ENCODE measurements at regions not wholly inside any gene's neighbourhood (a gene's known extent, or its start where the extent isn't known, plus 50 kb on each side); places are given as distances from the start of the nearest gene placed in this dataset.

DNA sequence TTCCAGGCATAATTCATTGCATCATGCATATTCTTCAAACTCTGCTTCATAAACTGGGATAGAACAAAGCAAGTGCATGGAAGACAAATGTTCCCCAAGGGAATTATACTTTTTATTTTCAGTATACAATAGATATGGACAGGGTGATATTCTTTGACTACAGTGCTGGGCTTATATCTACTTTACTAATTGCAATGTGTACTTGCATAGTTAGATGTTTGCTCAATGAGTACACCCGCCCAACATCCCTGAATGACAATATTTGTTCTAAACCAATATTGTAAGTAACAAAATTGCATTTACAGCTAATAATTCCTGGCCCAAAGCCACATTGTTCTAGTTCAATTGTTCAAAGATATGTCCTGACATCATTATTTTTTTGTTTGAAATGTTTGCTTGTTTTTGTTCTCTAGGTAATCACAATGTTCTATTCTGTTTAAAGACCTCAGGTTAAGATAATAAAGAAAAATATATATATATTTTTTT, 171.4 kb downstream of the PTN start:
- DNase-seq (ENCODE audit: low spot score), result no peak

DNA sequence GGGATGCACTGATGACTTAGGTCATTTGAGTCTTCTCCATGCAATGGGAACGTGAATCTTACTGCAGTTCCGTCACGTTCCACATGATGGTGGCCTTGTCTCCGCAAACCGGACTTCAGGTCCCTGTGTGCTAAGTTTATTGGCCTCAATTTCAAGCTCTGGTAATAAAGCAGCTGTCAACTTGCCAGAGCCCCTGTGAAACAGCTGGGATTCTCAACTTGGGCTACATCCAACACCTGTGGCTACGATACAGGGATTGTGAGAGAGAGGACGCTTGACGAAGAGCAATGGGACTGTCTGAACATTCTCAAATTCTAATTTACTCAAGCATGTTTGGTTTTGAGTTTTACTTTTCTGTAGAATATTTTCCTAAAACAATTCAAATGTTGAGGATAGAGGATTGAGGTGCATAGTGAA, 174.2 kb downstream of the PTN start:
- peak; percentile 32 for DNase-seq (ENCODE audit: low spot score)

DNA sequence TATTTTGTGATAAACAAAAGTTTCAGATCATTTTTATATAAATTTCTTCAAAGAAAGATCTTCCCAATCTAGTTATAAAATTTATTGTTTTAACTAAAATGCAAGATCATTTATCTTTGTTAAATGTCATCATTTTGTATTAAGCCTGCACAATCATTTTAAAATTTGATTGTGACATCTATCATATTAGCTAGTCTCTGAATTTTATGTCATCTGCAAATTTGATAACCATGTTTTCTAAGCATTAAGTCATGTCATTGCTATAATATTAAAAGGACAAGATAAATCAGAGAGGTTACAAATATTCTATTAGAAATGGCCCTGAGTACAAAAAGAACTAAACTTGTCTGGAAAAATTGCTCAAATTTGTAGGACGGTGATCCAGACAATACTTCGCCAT, 175.9 kb downstream of the PTN start:
- DNase-seq (ENCODE audit: low spot score), result no peak

DNA sequence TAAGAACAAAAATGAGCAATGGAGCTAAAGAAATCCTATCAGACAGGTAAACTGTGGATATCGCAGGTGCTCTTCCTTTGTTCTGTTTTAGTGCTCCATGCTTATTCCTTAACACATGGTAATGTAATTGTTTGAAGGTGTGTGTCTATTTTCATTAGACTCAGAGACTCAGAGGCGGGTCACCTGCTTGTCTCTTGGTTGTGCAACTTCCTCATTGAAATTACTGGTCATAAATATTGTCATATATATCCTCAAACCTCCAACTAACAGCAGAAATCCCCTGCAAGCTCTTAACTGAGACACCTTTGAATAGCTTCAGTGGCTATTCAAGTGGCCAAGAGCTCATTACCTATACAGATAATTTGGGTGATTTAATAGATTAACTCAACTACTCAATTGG, 177.2 kb downstream of the PTN start:
- no peak for DNase-seq (ENCODE audit: low spot score)

DNA sequence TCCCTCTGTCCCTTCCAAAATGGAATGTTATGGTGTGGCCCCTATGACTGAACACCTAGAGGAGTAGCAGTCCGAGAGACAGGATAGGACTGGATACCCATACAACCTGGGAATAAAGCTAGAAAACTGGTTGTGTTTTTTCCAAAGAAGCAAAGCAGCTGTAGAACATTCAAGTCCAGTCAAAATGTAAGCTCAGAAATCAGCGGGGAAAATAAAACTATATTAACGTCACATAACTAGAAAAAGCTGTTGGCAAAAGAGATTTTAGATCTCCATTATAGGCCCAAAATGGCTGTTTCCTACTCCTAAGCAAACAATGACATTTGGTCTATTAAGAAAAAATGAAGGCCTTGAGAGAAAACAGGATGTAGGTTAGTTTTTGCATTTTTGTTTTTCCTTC, 177.7 kb downstream of the PTN start:
- no peak for DNase-seq (ENCODE audit: low spot score)

DNA sequence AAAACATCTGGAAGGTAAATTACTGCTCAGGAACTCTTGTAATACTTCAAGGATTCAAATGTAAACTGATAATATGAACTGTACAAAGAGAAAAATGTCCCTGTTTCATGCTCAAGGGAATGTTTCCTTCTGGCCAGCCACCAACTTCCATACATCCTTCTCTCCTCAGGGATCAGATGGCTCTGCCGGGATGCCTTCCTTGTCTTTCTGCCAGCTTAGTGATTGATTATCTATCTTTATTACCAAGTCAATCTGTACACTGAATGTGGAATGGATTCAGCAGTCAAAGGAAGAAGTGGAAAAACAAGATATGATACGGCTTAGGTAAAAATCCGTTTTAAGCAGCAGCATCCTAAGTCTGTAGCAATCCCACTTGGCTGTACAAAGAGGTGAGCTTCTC, 178.3 kb downstream of the PTN start:
- no peak for DNase-seq (ENCODE audit: low spot score)

DNA sequence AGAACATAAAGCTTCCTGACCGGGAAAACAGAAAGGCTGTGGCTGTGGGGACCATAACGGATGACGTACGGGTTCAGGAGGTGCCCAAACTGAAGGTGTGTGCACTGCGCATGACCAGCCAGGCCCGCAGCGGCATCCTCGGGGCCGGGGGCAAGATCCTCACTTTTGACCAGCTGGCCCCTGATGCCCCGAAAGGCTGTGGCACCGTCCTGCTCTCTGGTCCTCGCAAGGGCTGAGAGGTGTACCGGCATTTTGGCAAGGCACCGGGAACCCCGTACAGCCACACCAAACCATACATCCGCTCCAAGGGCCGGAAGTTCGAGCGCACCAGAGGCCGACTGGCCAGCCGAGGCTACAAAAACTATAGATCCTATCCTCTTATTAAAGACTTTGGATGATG, 179.3 kb downstream of the PTN start:
- DNase-seq (ENCODE audit: low spot score), result no peak

DNA sequence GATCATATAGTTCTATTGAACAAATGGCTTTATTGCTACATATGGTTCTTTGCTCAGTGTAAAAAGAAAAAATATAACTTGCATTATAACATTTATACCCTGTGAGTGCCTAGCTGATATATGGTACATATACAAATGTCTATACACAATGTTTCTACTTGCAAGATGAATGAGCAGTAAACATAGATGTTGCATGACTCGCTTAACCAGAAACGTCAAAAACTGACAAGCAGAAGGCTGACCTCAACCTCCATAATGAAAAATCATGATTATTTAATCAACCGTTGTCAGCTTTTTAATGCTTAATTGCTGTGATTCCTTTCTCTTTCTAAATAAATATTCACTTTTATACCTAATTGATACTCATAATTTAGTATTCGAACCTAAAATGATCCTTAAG, 183.3 kb downstream of the PTN start:
- no peak for DNase-seq (ENCODE audit: low spot score)

DNA sequence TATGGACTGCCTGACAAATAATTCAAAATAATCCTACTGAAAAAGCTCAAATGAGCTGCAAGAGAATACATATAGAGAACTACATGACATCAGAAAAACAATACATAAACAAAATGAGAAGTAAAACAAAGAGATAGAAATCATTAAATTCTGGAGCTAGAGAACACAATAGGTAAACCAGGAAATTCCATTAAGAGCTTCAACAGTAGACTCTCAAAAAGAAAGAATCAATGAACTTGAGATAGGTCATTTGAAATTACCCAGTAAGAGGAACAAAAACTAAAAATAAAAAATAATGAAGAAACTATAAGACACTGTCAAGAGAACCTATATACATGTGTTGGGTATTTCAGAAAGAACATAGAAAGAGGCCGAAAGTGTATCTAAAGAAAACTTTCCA, 186.3 kb downstream of the PTN start:
- no peak for DNase-seq (ENCODE audit: low spot score)

DNA sequence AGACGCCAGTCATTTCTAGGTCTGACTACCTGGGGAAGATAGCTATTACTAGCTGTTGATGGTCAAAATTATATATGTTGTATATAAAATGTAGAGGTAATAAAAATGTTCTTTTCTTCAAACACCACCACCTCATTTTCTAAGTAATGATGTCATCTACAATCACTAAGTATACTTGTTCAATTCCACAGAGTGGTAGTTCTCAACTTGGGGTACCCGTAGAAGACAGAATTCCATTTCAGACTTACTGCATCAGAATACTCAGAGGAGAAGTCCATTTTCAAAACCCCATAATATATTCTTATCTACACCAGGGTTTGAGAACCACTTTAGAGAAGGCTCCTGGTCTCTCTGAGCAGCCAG, 191.9 kb downstream of the PTN start:
- no peak for DNase-seq (ENCODE audit: low spot score)

DNA sequence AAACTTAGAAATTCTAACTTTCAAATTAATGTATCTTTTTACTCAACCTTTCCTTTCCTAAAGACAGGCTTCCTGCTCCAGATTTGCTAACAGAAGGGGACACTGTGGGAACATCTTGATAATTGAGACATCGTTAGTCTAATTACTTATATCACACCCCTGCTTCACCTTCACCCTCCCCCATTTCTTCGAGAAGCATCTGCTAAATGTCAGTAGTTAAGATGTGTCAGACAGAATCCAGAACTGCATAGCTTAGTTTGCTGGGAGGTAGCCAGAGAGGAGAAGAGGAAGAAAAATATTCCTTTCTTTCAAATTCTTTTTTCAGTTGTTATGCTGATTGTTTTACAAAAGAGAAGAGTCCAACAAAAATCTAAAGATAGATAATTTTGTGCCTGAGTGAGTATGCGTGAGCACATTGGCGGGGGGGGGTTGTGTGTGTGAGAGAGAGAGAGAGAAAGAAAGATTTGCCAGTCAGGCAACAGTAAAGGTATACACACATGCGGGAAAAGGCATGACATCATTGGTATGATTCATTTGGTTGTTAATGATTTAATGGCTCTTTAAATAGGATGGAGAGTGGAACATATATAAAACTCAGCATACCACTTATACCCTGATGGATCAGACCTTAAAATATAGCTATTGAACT, 192.4 kb downstream of the PTN start:
- DNase-seq (ENCODE audit: low spot score), result no peak

GRCh38 chr7:137147338-137147720, 196.2 kb downstream of the PTN start:
- DNase-seq (ENCODE audit: low spot score), result no peak

DNA sequence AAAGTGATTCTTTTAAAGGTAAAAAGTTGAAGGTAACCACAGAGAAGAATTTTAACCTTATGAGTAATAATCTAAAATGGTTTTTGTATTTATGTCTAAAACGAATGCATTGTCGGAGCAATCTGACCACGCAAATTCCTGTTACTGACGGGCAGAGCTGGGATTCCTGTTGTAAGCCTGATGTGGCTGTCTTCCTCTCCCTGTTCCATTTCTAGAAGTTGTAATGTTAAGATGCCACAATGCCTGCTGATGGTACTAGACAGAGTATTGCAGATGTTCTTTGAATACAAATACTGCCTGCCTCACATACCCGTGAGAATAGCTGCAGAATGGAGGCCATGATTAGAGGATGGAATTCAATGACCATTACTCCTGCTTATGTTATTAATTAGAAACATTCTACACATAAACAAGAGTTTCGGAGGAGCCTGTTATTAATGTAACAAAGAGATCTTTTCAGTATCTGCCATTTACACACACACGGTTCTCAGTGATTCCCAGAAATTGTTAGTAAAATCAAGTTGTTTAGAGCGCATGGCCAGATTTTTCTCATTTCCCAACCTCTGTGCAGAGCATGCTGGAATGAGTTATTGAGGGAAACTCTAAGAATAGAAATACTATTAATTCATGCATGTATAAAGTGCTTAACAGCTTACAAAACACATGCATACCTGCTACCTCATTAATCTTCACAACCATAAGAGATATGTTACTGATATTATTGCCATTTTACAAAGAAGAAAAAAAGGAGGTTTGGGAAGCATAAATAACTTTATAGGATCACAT, 196.8 kb downstream of the PTN start:
- DNase-seq (ENCODE audit: low spot score), result no peak

DNA sequence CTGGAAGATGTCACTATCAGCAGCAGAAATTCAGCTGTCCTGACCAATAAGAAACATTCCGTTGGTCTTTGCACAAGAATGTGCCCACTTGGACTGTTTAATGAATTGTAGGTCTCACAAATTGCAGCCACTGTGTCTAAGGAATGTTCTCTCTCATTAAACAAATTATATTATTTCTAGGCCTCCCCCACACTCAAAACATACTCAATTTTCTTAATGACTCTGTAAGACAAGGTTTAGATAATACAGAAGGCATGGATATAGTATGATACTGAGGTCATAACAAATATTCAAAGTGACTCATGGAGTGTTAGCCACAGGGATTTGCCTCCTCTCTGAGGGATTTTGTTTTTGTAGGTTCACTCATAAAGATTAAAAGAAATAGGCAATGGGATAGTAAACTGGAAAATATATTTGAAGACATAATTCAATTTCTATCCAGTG, 197.5 kb downstream of the PTN start:
- DNase-seq (ENCODE audit: low spot score), result no peak

DNA sequence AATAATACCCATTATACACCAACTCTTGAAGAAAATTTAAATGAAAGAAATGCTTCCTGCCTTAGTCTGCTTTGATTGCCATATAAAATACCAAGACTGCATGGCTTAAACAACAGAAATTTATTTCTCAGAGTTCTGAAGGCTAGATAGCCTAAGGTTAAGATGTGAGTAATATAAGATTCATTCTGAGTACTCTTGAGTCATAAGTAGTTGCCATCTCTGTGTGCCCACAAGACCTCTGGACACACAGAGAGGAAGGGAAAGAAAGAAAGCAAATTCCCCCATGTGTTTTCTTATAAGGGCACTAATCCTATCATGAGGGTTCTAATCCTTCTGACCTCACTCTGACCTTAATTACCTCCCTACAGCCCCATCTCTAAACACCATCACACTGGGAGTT, 201.2 kb downstream of the PTN start:
- no peak for DNase-seq (ENCODE audit: low spot score)

- no peak for DNase-seq (ENCODE audit: low spot score)
These were observed 207.7 kb downstream of the PTN start for GRCh38 chr7:137135654-137136350.

- DNase-seq (ENCODE audit: low spot score), result no peak
These were observed 212.8 kb downstream of the PTN start for GRCh38 chr7:137130751-137131158.

DNA sequence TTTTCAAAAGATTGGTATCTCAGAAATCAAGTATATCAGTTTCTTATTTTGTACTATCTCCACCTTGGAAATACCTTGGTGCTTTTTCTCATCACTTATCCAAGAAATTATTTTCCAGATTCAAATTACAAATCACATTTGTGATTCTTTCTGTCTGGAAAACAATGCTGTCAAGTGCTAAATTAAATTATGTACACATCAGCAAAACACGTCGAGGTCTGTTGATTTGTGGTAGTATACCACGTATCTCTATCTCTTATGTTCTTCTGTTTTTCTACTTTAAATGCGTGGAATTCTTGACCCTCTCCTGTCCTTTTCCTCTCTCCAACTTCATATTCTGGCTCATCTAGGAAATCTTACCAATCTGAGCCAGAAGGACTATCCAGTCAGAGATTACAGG, 214.5 kb downstream of the PTN start:
- no peak for DNase-seq (ENCODE audit: low spot score)

GRCh38 chr7:137127806-137128205, 215.7 kb downstream of the PTN start:
- no peak for DNase-seq (ENCODE audit: low spot score)

- no peak for DNase-seq (ENCODE audit: low spot score)
These were observed 216.5 kb downstream of the PTN start for GRCh38 chr7:137127058-137127457.

GRCh38 chr7:137122145-137122544, 221.4 kb downstream of the PTN start:
- no peak for DNase-seq (ENCODE audit: low spot score)

DNA sequence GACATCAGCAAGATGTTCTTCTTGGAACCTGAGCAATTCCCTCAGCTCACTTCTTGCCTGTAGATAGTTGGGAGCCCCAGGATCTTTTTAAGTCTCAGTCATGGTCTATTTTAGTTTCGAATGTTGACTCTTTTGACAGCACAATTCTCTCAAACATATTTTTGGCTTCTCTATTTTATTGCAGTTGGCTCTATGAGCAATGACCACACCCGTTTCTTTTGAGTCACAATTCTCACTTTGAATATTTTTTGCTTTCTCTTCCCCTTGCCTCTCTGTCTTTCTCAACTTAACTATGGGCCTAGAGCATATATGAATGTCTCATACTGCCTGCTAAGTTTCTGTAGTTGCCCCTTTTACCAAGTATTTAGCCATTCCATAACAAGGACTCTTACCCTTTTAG, 222.8 kb downstream of the PTN start:
- no peak for DNase-seq (ENCODE audit: low spot score)

DNA sequence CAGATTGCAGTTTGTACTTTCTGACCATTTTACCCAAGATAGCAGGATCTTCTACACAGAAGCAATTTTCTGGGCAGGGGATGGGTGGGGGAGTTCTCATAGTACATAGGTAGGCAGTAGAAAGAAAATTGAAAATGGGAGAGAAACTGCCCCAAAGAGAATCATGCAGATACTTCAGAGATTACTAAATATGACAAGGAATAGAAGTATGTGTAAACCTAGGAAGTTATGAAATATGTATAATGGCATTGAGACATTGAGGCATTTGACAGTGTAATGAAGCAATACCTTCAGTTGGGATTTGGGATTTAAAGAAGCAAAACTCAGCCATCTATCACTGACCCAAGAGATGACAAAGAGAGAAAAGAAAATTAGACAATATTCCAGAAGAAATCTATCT, 233.0 kb downstream of the PTN start:
- no peak for DNase-seq (ENCODE audit: low spot score)

Measured in NAMALWA (cell line).